Suprapubic skin (tissue), 4 donors: ENCODE measurements at regions not wholly inside any gene's neighbourhood (a gene's known extent, or its start where the extent isn't known, plus 50 kb on each side); places are given as distances from the start of the nearest gene placed in this dataset.

Source experiments
- DNase-seq, 2 donors: peaks; one replicate each; pipeline ENCODE4 v3.0.0-alpha.2; 2019; ENCODE audit warnings: low spot score in 2 of 2
- H3K27ac ChIP-seq: fragments of 200-600 bp; sonication (generic); one replicate; pipeline ENCODE4 v1.5.1; 2019
- H3K27me3 ChIP-seq: fragments of 200-600 bp; sonication (generic); one replicate; pipeline ENCODE4 v1.5.1; 2019
- H3K36me3 ChIP-seq: fragments of 200-600 bp; sonication (generic); one replicate; pipeline ENCODE4 v1.5.1; 2019
- H3K4me1 ChIP-seq: fragments of 200-600 bp; sonication (generic); one replicate; pipeline ENCODE4 v1.5.1; 2019
- H3K4me3 ChIP-seq: fragments of 200-600 bp; sonication (generic); one replicate; pipeline ENCODE4 v1.5.1; 2019; ENCODE audit warnings: mild to moderate bottlenecking
- H3K9me3 ChIP-seq: fragments of 200-600 bp; sonication (generic); one replicate; pipeline ENCODE4 v1.5.1; 2019
- EP300 ChIP-seq: sonication (generic); formaldehyde crosslinking; IDR thresholded peaks from one replicate; pipeline ENCODE4 v1.6.1; 2017; ENCODE audit warnings: antibody characterized with exemption
- POLR2A ChIP-seq, 2 donors: fragments of 450-650 bp; IDR thresholded peaks; one replicate each; pipeline ENCODE4 v1.6.1; 2017; ENCODE audit warnings: antibody characterized with exemption in 2 of 2, mild to moderate bottlenecking in 2 of 2, moderate library complexity in 2 of 2
- POLR2AphosphoS5 ChIP-seq, 3 donors: sonication (generic); formaldehyde crosslinking; IDR thresholded peaks; one replicate each; pipeline ENCODE4 v1.6.1; 2017; ENCODE audit warnings: antibody characterized with exemption in 3 of 3
- WGBS: methylation state at CpG from one replicate; pipeline ENCODE4 v1.1.5; 2018; 5-methylcytosine and 5-hydroxymethylcytosine counted together
- TF ChIP-seq, protein P1 (sequence below), 2 donors: fragments of 200-600 bp in 1 of 2; fragments of 450-650 bp in 1 of 2; sonication (generic) in 1 of 2; IDR thresholded peaks; one replicate each; pipeline ENCODE4 v1.5.1; 2016 to 2019; ENCODE audit warnings: antibody characterized with exemption in 2 of 2, mild to moderate bottlenecking in 1 of 2, moderate library complexity in 1 of 2

GRCh38 chr15:39265261-39265660, 315.6 kb upstream of the THBS1 start:
- Histone ChIP-seq H3K9me3 (no peaks in the 10 kb centered on the region), H3K4me3 (no peak overlapping the region), H3K36me3 (no peaks in the 10 kb centered on the region), H3K4me1 (no peaks in the 10 kb centered on the region), H3K27me3 (no peaks in the 10 kb centered on the region), H3K27ac (no peak overlapping the region)
- WGBS, result 92% methylated on average over 4 of the region's 4 CpGs
- no peak for TF ChIP-seq POLR2A (IDR thresholded peaks at IDR 0.05)
- TF ChIP-seq POLR2AphosphoS5 (IDR thresholded peaks at IDR 0.05), result no peak
- no peak for TF ChIP-seq EP300
- TF ChIP-seq, protein P1, sequence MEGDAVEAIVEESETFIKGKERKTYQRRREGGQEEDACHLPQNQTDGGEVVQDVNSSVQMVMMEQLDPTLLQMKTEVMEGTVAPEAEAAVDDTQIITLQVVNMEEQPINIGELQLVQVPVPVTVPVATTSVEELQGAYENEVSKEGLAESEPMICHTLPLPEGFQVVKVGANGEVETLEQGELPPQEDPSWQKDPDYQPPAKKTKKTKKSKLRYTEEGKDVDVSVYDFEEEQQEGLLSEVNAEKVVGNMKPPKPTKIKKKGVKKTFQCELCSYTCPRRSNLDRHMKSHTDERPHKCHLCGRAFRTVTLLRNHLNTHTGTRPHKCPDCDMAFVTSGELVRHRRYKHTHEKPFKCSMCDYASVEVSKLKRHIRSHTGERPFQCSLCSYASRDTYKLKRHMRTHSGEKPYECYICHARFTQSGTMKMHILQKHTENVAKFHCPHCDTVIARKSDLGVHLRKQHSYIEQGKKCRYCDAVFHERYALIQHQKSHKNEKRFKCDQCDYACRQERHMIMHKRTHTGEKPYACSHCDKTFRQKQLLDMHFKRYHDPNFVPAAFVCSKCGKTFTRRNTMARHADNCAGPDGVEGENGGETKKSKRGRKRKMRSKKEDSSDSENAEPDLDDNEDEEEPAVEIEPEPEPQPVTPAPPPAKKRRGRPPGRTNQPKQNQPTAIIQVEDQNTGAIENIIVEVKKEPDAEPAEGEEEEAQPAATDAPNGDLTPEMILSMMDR (IDR thresholded peaks at IDR 0.05), result no peak
- DNase-seq, result no peak

DNA sequence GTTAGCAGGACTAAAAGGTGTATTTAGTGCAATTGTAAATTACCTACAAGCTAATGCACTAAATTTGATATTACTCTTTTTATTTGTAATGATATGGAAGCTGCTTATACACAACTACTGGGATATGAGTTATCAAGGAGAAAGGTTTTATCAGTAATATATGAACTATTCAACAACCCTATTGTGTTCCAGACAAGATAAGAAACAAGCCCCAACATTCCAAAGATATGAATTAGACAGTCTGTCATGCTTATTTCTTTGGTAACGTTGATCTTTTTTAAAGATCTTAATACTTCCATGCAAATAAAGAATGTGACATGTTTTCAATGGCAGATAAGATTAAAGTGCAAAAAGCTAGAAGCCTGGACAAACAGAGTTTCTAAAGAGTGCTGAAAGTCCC, 314.0 kb upstream of the THBS1 start:
- Histone ChIP-seq H3K27ac (no peak overlapping the region), H3K36me3 (no peaks in the 10 kb centered on the region), H3K4me3 (no peak overlapping the region), H3K9me3 (no peaks in the 10 kb centered on the region), H3K27me3 (no peaks in the 10 kb centered on the region), H3K4me1 (no peaks in the 10 kb centered on the region)
- TF ChIP-seq, protein P1 (IDR thresholded peaks at IDR 0.05), result no peak
- TF ChIP-seq EP300, result no peak
- 57% methylated on average over 1 of the region's 1 CpG for WGBS
- no peak for DNase-seq

DNA sequence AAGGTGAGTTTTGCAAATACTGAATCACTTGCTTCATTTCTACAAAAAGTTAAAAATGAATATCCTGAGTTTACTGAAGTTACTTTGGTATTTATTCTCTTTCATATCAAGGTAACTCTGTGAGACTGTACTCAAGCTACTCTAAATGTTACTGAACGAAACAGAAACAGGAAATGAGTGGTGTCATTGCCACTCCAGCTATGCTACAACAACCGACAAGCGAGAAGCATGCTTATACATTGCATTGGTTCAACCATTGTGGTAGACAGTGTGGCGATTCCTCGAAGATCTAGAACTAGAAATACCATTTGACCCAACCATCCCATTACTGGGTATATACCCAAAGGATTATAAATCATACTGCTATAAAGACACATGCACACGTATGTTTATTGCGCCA, 313.2 kb upstream of the THBS1 start:
- H3K4me1 ChIP-seq, result no peaks in the 10 kb centered on the region
- H3K27me3 ChIP-seq, result no peaks in the 10 kb centered on the region
- H3K36me3 ChIP-seq, result no peaks in the 10 kb centered on the region
- WGBS, result 91% methylated on average over 7 of the region's 7 CpGs
- H3K9me3 ChIP-seq, result no peaks in the 10 kb centered on the region
- H3K4me3 ChIP-seq, result no peak overlapping the region
- H3K27ac ChIP-seq, result no peak overlapping the region
- no peak for DNase-seq
- TF ChIP-seq, protein P1 (IDR thresholded peaks at IDR 0.05), result no peak
- TF ChIP-seq POLR2AphosphoS5 (IDR thresholded peaks at IDR 0.05) (no peak), EP300 (no peak), POLR2A (IDR thresholded peaks at IDR 0.05) (no peak)

- H3K27me3 ChIP-seq, result no peaks in the 10 kb centered on the region
- no peak overlapping the region for H3K27ac ChIP-seq
- WGBS, result 81% methylated on average over 2 of the region's 2 CpGs
- H3K4me1 ChIP-seq, result no peaks in the 10 kb centered on the region
- no peak overlapping the region for H3K4me3 ChIP-seq
- no peak for DNase-seq
- H3K36me3 ChIP-seq, result no peaks in the 10 kb centered on the region
- TF ChIP-seq POLR2AphosphoS5 (IDR thresholded peaks at IDR 0.05), result no peak
- TF ChIP-seq POLR2A (IDR thresholded peaks at IDR 0.05), result no peak
- TF ChIP-seq, protein P1 (IDR thresholded peaks at IDR 0.05), result no peak
- TF ChIP-seq EP300, result no peak
- H3K9me3 ChIP-seq, result no peaks in the 10 kb centered on the region
Measured at GRCh38 chr15:39269352-39269751, 311.5 kb upstream of the THBS1 start.

- 91% methylated on average over 4 of the region's 4 CpGs for WGBS
- Histone ChIP-seq H3K27me3 (no peaks in the 10 kb centered on the region), H3K4me1 (no peaks in the 10 kb centered on the region), H3K36me3 (no peaks in the 10 kb centered on the region), H3K27ac (no peak overlapping the region), H3K4me3 (no peak overlapping the region), H3K9me3 (no peaks in the 10 kb centered on the region)
- DNase-seq, result no peak
- no peak for TF ChIP-seq POLR2AphosphoS5 (IDR thresholded peaks at IDR 0.05)
- TF ChIP-seq, protein P1 (IDR thresholded peaks at IDR 0.05), result no peak
- no peak for TF ChIP-seq POLR2A (IDR thresholded peaks at IDR 0.05)
- no peak for TF ChIP-seq EP300
Measured at GRCh38 chr15:39269821-39270220, 311.1 kb upstream of the THBS1 start.
